ENCODE measurements at regions not wholly inside any gene's neighbourhood (a gene's known extent, or its start where the extent isn't known, plus 50 kb on each side); places are given as distances from the start of the nearest gene placed in this dataset.

GRCh38 chr7:46589286-46589685 is 668.2 kb upstream of the IGFBP3 start:
- no peaks in the 10 kb centered on the region for H3K4me1 ChIP-seq (ENCODE audit: control insufficient read depth in 2 of 3, insufficient read depth in 2 of 3, low read depth in 1 of 3, low read length in 3 of 3)
- no peak overlapping the region for H3K4me3 ChIP-seq (ENCODE audit: low read length in 3 of 3)
- no peaks in the 10 kb centered on the region for H3K9me3 ChIP-seq (ENCODE audit: control insufficient read depth in 2 of 3, insufficient read depth in 1 of 3, low read length in 3 of 3)
- DNase-seq (peak in 1 of 5 donors; percentile 55), FAIRE-seq (no peak)
- TF ChIP-seq, protein P1, sequence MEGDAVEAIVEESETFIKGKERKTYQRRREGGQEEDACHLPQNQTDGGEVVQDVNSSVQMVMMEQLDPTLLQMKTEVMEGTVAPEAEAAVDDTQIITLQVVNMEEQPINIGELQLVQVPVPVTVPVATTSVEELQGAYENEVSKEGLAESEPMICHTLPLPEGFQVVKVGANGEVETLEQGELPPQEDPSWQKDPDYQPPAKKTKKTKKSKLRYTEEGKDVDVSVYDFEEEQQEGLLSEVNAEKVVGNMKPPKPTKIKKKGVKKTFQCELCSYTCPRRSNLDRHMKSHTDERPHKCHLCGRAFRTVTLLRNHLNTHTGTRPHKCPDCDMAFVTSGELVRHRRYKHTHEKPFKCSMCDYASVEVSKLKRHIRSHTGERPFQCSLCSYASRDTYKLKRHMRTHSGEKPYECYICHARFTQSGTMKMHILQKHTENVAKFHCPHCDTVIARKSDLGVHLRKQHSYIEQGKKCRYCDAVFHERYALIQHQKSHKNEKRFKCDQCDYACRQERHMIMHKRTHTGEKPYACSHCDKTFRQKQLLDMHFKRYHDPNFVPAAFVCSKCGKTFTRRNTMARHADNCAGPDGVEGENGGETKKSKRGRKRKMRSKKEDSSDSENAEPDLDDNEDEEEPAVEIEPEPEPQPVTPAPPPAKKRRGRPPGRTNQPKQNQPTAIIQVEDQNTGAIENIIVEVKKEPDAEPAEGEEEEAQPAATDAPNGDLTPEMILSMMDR (IDR thresholded peaks at IDR 0.05; ENCODE audit: borderline replicate concordance, extremely low read depth, insufficient read depth), result no peak
- no peak overlapping the region for H3K9ac ChIP-seq (ENCODE audit: low read length in 3 of 3)
- no peaks in the 10 kb centered on the region for H3K36me3 ChIP-seq (ENCODE audit: control insufficient read depth in 2 of 3, insufficient read depth in 3 of 3, low read length in 3 of 3)
- no peak overlapping the region for H3K27ac ChIP-seq (ENCODE audit: low read depth in 2 of 2, low read length in 2 of 2)
- H3K27me3 ChIP-seq (ENCODE audit: control insufficient read depth, insufficient read depth, low read length), result no peaks in the 10 kb centered on the region
- intact Hi-C loops (cut with DNase I), result no loop called here

DNA sequence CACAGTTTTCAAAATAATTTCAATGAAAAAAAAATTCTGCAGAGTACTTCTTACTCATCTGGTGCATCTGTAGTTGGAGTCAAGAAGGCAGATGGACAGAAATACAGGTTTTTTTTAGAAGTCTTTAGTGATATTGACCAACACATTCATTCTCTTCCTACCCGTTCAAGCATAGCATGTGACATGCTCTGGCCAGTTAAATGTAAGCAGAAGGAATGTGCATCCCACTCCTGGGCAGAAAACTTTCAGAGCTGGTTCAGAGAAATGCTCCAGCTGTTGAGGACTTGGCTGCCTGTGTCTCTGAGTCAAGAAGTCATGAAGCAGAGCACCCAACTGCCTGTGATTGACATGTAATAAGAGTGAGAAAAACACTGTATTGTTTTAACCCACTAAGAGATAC is 665.3 kb upstream of the IGFBP3 start:
- intact Hi-C loops (cut with DNase I), result no loop called here

DNA sequence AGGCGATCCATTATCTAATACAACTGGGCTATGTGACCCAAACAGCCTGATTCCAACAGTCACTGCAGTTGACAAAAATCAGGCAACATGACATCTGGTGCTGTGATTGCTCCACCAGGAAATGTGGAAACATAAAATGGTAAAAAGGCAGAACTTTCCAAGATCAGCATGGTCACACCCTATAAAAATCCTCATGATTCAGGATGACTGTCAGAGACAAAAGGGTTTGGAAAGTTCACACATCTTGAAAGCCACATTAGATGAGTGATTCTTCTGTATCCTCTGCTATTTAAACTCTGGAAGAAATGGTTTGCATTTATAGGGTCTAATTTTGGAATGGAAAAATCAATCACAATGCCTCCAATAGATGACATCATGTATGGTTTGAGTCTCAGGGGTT is 662.6 kb upstream of the IGFBP3 start:
- H3K4me1 ChIP-seq (ENCODE audit: control insufficient read depth in 2 of 3, insufficient read depth in 2 of 3, low read depth in 1 of 3, low read length in 3 of 3), result no peaks in the 10 kb centered on the region
- H3K9ac ChIP-seq (ENCODE audit: low read length in 3 of 3), result no peak overlapping the region
- no peak overlapping the region for H3K27ac ChIP-seq (ENCODE audit: low read depth in 2 of 2, low read length in 2 of 2)
- no peak overlapping the region for H3K4me3 ChIP-seq (ENCODE audit: low read length in 3 of 3)
- DNase-seq (no peak), FAIRE-seq (no peak)
- H3K9me3 ChIP-seq (ENCODE audit: control insufficient read depth in 2 of 3, insufficient read depth in 1 of 3, low read length in 3 of 3), result no peaks in the 10 kb centered on the region
- intact Hi-C loops (cut with DNase I), result no loop called here
- no peaks in the 10 kb centered on the region for H3K36me3 ChIP-seq (ENCODE audit: control insufficient read depth in 2 of 3, insufficient read depth in 3 of 3, low read length in 3 of 3)
- TF ChIP-seq, protein P1 (IDR thresholded peaks at IDR 0.05; ENCODE audit: borderline replicate concordance, extremely low read depth, insufficient read depth), result no peak
- no peaks in the 10 kb centered on the region for H3K27me3 ChIP-seq (ENCODE audit: control insufficient read depth, insufficient read depth, low read length)

More for the DNA sequence above, 665.3 kb upstream of the IGFBP3 start:
- FAIRE-seq, result no peak
- Histone ChIP-seq H3K9me3 (ENCODE audit: control insufficient read depth in 2 of 3, insufficient read depth in 1 of 3, low read length in 3 of 3) (no peaks in the 10 kb centered on the region), H3K27me3 (ENCODE audit: control insufficient read depth, insufficient read depth, low read length) (no peaks in the 10 kb centered on the region), H3K36me3 (ENCODE audit: control insufficient read depth in 2 of 3, insufficient read depth in 3 of 3, low read length in 3 of 3) (no peaks in the 10 kb centered on the region), H3K27ac (ENCODE audit: low read depth in 2 of 2, low read length in 2 of 2) (no peak overlapping the region), H3K9ac (ENCODE audit: low read length in 3 of 3) (no peak overlapping the region), H3K4me3 (ENCODE audit: low read length in 3 of 3) (no peak overlapping the region), H3K4me1 (ENCODE audit: control insufficient read depth in 2 of 3, insufficient read depth in 2 of 3, low read depth in 1 of 3, low read length in 3 of 3) (no peaks in the 10 kb centered on the region)
- peak in 1 of 5 donors; percentile 45 for DNase-seq
- TF ChIP-seq, protein P1 (IDR thresholded peaks at IDR 0.05; ENCODE audit: borderline replicate concordance, extremely low read depth, insufficient read depth), result no peak

GRCh38 chr7:46581268-46581667 is 660.2 kb upstream of the IGFBP3 start:
- no peak for DNase-seq
- Histone ChIP-seq H3K27me3 (ENCODE audit: control insufficient read depth, insufficient read depth, low read length) (no peaks in the 10 kb centered on the region), H3K4me1 (ENCODE audit: control insufficient read depth in 2 of 3, insufficient read depth in 2 of 3, low read depth in 1 of 3, low read length in 3 of 3) (no peaks in the 10 kb centered on the region), H3K9me3 (ENCODE audit: control insufficient read depth in 2 of 3, insufficient read depth in 1 of 3, low read length in 3 of 3) (no peaks in the 10 kb centered on the region), H3K27ac (ENCODE audit: low read depth in 2 of 2, low read length in 2 of 2) (no peak overlapping the region), H3K36me3 (ENCODE audit: control insufficient read depth in 2 of 3, insufficient read depth in 3 of 3, low read length in 3 of 3) (no peaks in the 10 kb centered on the region), H3K4me3 (ENCODE audit: low read length in 3 of 3) (no peak overlapping the region), H3K9ac (ENCODE audit: low read length in 3 of 3) (no peak overlapping the region)
- TF ChIP-seq, protein P1 (IDR thresholded peaks at IDR 0.05; ENCODE audit: borderline replicate concordance, extremely low read depth, insufficient read depth), result no peak
- no peak for FAIRE-seq
- intact Hi-C loops (cut with DNase I), result no loop called here
